ENCODE measurements at regions not wholly inside any gene's neighbourhood (a gene's known extent, or its start where the extent isn't known, plus 50 kb on each side); places are given as distances from the start of the nearest gene placed in this dataset.

DNA sequence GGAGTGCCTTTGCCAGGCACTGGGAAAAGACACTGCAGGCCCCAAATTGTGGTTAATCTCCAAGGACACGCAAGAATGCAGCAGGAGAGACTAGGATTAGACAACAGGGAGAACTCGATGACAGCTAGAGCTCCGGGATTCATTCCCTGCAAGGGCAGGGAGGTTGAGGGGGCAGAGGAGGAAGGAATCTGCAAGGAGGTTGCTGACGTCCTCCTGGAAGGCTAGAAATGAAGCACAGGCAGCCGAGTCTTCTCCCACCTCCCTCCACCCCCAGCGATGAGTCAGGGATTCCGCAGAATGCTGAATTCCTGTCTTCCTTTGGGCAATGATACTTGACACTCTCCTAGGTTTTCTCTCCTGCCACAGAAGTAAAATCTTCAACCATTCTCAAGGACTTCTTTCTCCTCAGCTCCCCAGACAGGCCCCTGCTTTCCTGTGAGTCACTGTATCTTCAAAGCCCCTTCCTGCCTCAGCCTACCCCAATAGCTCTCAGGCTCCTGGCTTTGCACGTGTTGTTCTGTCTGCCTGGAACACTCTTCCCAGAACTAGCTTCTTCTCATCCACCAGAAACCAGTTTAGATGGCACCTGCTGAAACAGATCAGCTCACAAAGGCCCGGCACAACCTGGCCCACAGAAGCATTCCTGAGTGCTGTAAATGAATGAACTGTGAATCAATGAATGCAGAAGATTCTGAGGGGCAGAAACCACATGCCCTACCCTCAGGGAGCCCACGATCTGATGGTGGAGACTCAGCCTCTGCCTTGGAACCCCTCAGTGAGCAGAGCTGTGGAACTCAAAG, 85.6 kb downstream of the MRPL14 start (continued):
- TF ChIP-seq PHF20 (IDR thresholded peaks at IDR 0.05; ENCODE audit: partially characterized antibody) = no peak
- TF ChIP-seq, protein P1, sequence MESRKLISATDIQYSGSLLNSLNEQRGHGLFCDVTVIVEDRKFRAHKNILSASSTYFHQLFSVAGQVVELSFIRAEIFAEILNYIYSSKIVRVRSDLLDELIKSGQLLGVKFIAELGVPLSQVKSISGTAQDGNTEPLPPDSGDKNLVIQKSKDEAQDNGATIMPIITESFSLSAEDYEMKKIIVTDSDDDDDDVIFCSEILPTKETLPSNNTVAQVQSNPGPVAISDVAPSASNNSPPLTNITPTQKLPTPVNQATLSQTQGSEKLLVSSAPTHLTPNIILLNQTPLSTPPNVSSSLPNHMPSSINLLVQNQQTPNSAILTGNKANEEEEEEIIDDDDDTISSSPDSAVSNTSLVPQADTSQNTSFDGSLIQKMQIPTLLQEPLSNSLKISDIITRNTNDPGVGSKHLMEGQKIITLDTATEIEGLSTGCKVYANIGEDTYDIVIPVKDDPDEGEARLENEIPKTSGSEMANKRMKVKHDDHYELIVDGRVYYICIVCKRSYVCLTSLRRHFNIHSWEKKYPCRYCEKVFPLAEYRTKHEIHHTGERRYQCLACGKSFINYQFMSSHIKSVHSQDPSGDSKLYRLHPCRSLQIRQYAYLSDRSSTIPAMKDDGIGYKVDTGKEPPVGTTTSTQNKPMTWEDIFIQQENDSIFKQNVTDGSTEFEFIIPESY (CRISPR knock-in tag; IDR thresholded peaks at IDR 0.05) = no peak
- TF ChIP-seq CBFB (CRISPR knock-in tag; IDR thresholded peaks at IDR 0.05) = peak; percentile 84; the same call in 1 of the 2 replicates
- no peak for TF ChIP-seq POLR3G (IDR thresholded peaks at IDR 0.05; ENCODE audit: extremely low read depth, insufficient read length, insufficient replicate concordance)
- TF ChIP-seq ZNF780A (CRISPR knock-in tag; IDR thresholded peaks at IDR 0.05) = no peak
- TF ChIP-seq, protein P2, sequence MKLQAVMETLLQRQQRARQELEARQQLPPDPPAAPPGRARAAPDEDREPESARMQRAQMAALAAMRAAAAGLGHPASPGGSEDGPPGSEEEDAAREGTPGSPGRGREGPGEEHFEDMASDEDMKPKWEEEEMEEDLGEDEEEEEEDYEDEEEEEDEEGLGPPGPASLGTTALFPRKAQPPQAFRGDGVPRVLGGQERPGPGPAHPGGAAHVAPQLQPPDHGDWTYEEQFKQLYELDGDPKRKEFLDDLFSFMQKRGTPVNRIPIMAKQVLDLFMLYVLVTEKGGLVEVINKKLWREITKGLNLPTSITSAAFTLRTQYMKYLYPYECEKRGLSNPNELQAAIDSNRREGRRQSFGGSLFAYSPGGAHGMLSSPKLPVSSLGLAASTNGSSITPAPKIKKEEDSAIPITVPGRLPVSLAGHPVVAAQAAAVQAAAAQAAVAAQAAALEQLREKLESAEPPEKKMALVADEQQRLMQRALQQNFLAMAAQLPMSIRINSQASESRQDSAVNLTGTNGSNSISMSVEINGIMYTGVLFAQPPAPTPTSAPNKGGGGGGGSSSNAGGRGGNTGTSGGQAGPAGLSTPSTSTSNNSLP (IDR thresholded peaks at IDR 0.05; ENCODE audit: borderline replicate concordance, low read depth, low read length) = no peak
- TF ChIP-seq PHF8 (IDR thresholded peaks at IDR 0.05; ENCODE audit: borderline replicate concordance, low read length) = peak; percentile 45; the same call in 1 of the 2 replicates
- peak; percentile 62; the same call in 1 of the 2 replicates for TF ChIP-seq ZNF165 (CRISPR knock-in tag; IDR thresholded peaks at IDR 0.05; ENCODE audit: borderline replicate concordance)
- no peak; a peak in 1 of 4 replicates for TF ChIP-seq TBL1XR1 (IDR thresholded peaks at IDR 0.05; ENCODE audit: low read length in 2 of 2)
- TF ChIP-seq RBM39 (optimal IDR thresholded peaks at IDR 0.05; ENCODE audit: low read depth, low read length) = no peak
- TF ChIP-seq GABPB2 (CRISPR knock-in tag; conservative IDR thresholded peaks at IDR 0.05) = no peak
- 0 out of 2 replicates have a peak, but pooled peaks have one; percentile 5 for TF ChIP-seq KLF6 (CRISPR knock-in tag; IDR thresholded peaks at IDR 0.05; ENCODE audit: borderline replicate concordance)
- no peak for TF ChIP-seq THAP7 (CRISPR knock-in tag; IDR thresholded peaks at IDR 0.05)
- no peak for TF ChIP-seq ZNF431 (CRISPR knock-in tag; IDR thresholded peaks at IDR 0.05)
- TF ChIP-seq, protein P3, sequence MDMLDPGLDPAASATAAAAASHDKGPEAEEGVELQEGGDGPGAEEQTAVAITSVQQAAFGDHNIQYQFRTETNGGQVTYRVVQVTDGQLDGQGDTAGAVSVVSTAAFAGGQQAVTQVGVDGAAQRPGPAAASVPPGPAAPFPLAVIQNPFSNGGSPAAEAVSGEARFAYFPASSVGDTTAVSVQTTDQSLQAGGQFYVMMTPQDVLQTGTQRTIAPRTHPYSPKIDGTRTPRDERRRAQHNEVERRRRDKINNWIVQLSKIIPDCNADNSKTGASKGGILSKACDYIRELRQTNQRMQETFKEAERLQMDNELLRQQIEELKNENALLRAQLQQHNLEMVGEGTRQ (CRISPR knock-in tag; IDR thresholded peaks at IDR 0.05) = no peak
- TF ChIP-seq NR0B1 (IDR thresholded peaks at IDR 0.05; ENCODE audit: partially characterized antibody) = no peak
- TF ChIP-seq NCOA4 (IDR thresholded peaks at IDR 0.05; ENCODE audit: partially characterized antibody) = no peak

All from K562 (cell line).